ENCODE measurements at regions not wholly inside any gene's neighbourhood (a gene's known extent, or its start where the extent isn't known, plus 50 kb on each side); places are given as distances from the start of the nearest gene placed in this dataset.

DNA sequence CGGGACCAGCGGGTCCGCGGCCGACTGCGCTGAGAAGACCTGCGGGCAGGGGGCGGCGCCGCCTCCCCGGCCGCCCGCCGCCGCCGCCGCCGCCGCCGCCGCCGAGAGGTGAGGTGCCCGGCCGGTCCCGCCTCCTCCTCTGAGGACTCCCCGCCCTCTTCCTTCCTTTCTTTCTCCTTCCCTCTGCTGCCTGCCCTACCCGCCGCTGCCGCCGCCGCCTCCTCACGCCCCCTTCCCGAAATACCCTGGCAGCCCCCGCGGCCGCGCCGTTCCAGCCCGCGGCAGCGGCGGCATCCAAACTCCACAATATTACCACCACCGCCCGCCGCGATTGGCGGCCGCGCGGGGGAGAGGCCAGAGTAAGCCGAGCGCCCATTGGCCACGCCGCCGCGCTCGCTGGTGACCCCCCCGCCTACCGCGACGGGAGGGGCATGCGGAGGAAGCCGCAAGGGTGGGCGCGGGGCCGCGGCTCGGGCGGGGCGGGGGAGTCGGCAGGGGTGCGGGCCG lies 61.8 kb upstream of the ANKRD28 start:
- SMC1A ChIA-PET (ENCODE audit: uncharacterized antibody, unreplicated experiment) = no interaction called here
- CTCF ChIA-PET = no interaction called here
- DNase-seq (ENCODE audit: low read depth, low spot score) (no peak), FAIRE-seq (no peak), ATAC-seq (peak; percentile 87)
- no peaks in the 10 kb centered on the region for H3K27me3 ChIP-seq (replicated peaks in 1 of 2; ENCODE audit: control insufficient read depth in 2 of 2, insufficient read depth in 2 of 2, low read length in 1 of 2)
- peak overlapping the region; percentile 81 for H2AFZ ChIP-seq (ENCODE audit: control insufficient read depth, low read depth, low read length)
- H3K79me2 ChIP-seq (ENCODE audit: control insufficient read depth, insufficient read depth, low read length) = peaks cover 40% of the 10 kb centered on the region
- peak overlapping the region; percentile 86 for H3K4me3 ChIP-seq
- no peaks in the 10 kb centered on the region for H4K20me1 ChIP-seq (ENCODE audit: control insufficient read depth, insufficient read depth)
- in situ Hi-C loops (cut with MboI) (no loop called here), intact Hi-C loops (cut with micrococcal nuclease; ENCODE audit: unreplicated experiment) (loop anchor here (1.0 to 5.0 kb wide), 3 partner anchors 43 to 653 kb away; partner anchors contain the start of gene RFTN1)
- no TSS peak for BruUV-seq (replicated peaks)
- H3K36me3 ChIP-seq (ENCODE audit: control insufficient read depth in 2 of 2, insufficient read depth in 2 of 2, low read length in 1 of 2) = no peaks in the 10 kb centered on the region
- no peaks in the 10 kb centered on the region; the same call in 1 of the 3 replicates for H3K9me3 ChIP-seq (replicated peaks; ENCODE audit: control insufficient read depth, insufficient read depth, low read length)
- POLR2A ChIA-PET = no interaction called here
- no peak overlapping the region for H3K4me2 ChIP-seq (ENCODE audit: control insufficient read depth, insufficient read depth)
- WGBS (ENCODE audit: insufficient coverage, insufficient replicate concordance, low lambda C conversion rate, missing lambda C conversion rate) = under 1% methylated on average over 38 of the region's 73 CpGs
- H3K27ac ChIP-seq (ENCODE audit: control insufficient read depth, insufficient read depth) = peak overlapping the region; percentile 78
- 0 out of 2 replicates have a peak, but pooled peaks cover 3% of the 10 kb centered on the region for H3K4me1 ChIP-seq (ENCODE audit: control insufficient read depth, insufficient read depth, low read length)
- RAD21 ChIA-PET (ENCODE audit: unreplicated experiment) = interaction anchor here (0.9 to 2.4 kb wide), 4 partner anchors 12 to 229 kb away, joined by 4 to 9 read pairs (median 6); no protein-coding TSS in a partner anchor
- peak overlapping the region; percentile 75 for H3K9ac ChIP-seq (ENCODE audit: control insufficient read depth, insufficient read depth, low read length)
- TF ChIP-seq MTA2 (IDR thresholded peaks at IDR 0.05; ENCODE audit: low read depth) (no peak), GATAD2B (conservative IDR thresholded peaks at IDR 0.05; ENCODE audit: low read depth) (peak; percentile 13; the same call in 1 of the 2 replicates), CREB1 (IDR thresholded peaks at IDR 0.05; ENCODE audit: low read depth) (peak; percentile 5; the same call in 1 of the 2 replicates), CHD2 (IDR thresholded peaks at IDR 0.05; ENCODE audit: borderline replicate concordance, low read depth, low read length) (peak; percentile 27; the same call in 1 of the 2 replicates), HDAC6 (IDR thresholded peaks at IDR 0.05; ENCODE audit: unreplicated experiment) (no peak), NR2F1 (conservative IDR thresholded peaks at IDR 0.05) (no peak), IKZF1 (conservative IDR thresholded peaks at IDR 0.05) (peak; percentile 15; the same call in 1 of the 2 replicates), TARDBP (IDR thresholded peaks at IDR 0.05; ENCODE audit: borderline replicate concordance) (no peak), ZNF622 (IDR thresholded peaks at IDR 0.05) (no peak), SMAD5 (IDR thresholded peaks at IDR 0.05; ENCODE audit: low read depth) (no peak), BRCA1 (IDR thresholded peaks at IDR 0.05; ENCODE audit: low read depth, low read length) (no peak), KAT2A (conservative IDR thresholded peaks at IDR 0.05; ENCODE audit: control insufficient read depth, low read depth, low read length) (no peak), SREBF2 (IDR thresholded peaks at IDR 0.05; ENCODE audit: low read length) (no peak), WRNIP1 (IDR thresholded peaks at IDR 0.05; ENCODE audit: borderline replicate concordance, low read depth, low read length) (no peak), HDGF (IDR thresholded peaks at IDR 0.05) (no peak), POLR2A (IDR thresholded peaks at IDR 0.05; ENCODE audit: low read depth, low read length) (peak; percentile 64), ASH2L (IDR thresholded peaks at IDR 0.05; ENCODE audit: borderline replicate concordance, low read depth) (no peak), GABPA (IDR thresholded peaks at IDR 0.05; ENCODE audit: low read depth) (no peak), SP1 (IDR thresholded peaks at IDR 0.05; ENCODE audit: low read depth, low read length) (peak; percentile 52), BACH1 (IDR thresholded peaks at IDR 0.05; ENCODE audit: borderline replicate concordance) (no peak), EED (IDR thresholded peaks at IDR 0.05; ENCODE audit: low read depth) (peak; percentile 2; the same call in 1 of the 2 replicates), ZNF217 (IDR thresholded peaks at IDR 0.05) (no peak)
- TF ChIP-seq, protein P1, sequence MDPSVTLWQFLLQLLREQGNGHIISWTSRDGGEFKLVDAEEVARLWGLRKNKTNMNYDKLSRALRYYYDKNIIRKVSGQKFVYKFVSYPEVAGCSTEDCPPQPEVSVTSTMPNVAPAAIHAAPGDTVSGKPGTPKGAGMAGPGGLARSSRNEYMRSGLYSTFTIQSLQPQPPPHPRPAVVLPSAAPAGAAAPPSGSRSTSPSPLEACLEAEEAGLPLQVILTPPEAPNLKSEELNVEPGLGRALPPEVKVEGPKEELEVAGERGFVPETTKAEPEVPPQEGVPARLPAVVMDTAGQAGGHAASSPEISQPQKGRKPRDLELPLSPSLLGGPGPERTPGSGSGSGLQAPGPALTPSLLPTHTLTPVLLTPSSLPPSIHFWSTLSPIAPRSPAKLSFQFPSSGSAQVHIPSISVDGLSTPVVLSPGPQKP (IDR thresholded peaks at IDR 0.05; ENCODE audit: low read depth, low read length) = no peak
- TF ChIP-seq, protein P2, sequence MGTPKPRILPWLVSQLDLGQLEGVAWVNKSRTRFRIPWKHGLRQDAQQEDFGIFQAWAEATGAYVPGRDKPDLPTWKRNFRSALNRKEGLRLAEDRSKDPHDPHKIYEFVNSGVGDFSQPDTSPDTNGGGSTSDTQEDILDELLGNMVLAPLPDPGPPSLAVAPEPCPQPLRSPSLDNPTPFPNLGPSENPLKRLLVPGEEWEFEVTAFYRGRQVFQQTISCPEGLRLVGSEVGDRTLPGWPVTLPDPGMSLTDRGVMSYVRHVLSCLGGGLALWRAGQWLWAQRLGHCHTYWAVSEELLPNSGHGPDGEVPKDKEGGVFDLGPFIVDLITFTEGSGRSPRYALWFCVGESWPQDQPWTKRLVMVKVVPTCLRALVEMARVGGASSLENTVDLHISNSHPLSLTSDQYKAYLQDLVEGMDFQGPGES (IDR thresholded peaks at IDR 0.05) = peak; percentile 40; the same call in 1 of the 2 replicates
- TF ChIP-seq, protein P3, sequence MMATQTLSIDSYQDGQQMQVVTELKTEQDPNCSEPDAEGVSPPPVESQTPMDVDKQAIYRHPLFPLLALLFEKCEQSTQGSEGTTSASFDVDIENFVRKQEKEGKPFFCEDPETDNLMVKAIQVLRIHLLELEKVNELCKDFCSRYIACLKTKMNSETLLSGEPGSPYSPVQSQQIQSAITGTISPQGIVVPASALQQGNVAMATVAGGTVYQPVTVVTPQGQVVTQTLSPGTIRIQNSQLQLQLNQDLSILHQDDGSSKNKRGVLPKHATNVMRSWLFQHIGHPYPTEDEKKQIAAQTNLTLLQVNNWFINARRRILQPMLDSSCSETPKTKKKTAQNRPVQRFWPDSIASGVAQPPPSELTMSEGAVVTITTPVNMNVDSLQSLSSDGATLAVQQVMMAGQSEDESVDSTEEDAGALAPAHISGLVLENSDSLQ (IDR thresholded peaks at IDR 0.05) = 0 out of 2 replicates have a peak, but pooled peaks have one; percentile 20
- TF ChIP-seq, protein P4, sequence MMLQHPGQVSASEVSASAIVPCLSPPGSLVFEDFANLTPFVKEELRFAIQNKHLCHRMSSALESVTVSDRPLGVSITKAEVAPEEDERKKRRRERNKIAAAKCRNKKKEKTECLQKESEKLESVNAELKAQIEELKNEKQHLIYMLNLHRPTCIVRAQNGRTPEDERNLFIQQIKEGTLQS (IDR thresholded peaks at IDR 0.05; ENCODE audit: borderline replicate concordance, extremely low read depth, low read depth, low read length) = no peak

Data from GM12878 (cell line).